Sigmoid colon (tissue), 6 donors: ENCODE measurements at regions not wholly inside any gene's neighbourhood (a gene's known extent, or its start where the extent isn't known, plus 50 kb on each side); places are given as distances from the start of the nearest gene placed in this dataset.
"Not testable (repeated sequence)": the region's sequence is repeated elsewhere in the genome, so short reads cannot be mapped to it uniquely, and the experiment has no call there.

Source experiments
- DNase-seq: peaks from one replicate; pipeline ENCODE4 v3.0.0-alpha.2; 2019
- H3K27ac ChIP-seq, 4 donors: fragments of 200-600 bp; sonication (generic); one replicate each; pipeline ENCODE4 v1.5.1; 2016 to 2019; ENCODE audit warnings: mild to moderate bottlenecking in 1 of 4
- H3K27me3 ChIP-seq, 3 donors: fragments of 200-600 bp; sonication (generic); one replicate each; pipeline ENCODE4 v1.5.1; 2019; ENCODE audit warnings: mild to moderate bottlenecking in 1 of 3
- H3K36me3 ChIP-seq, 4 donors: fragments of 200-600 bp; sonication (generic); one replicate each; pipeline ENCODE4 v1.5.1; 2016 to 2019
- H3K4me1 ChIP-seq, 4 donors: fragments of 200-600 bp; sonication (generic); one replicate each; pipeline ENCODE4 v1.5.1; 2017 to 2019
- H3K4me3 ChIP-seq, 4 donors: fragments of 200-600 bp; sonication (generic); one replicate each; pipeline ENCODE4 v1.5.1; 2017 to 2019; ENCODE audit warnings: mild to moderate bottlenecking in 2 of 4, moderate library complexity in 1 of 4
- H3K9me3 ChIP-seq, 4 donors: fragments of 200-600 bp in 3 of 4; sonication (generic) in 3 of 4; one replicate each; pipeline versions ENCODE4 v1.5.1 to v1.6.1; 2013 to 2019
- EP300 ChIP-seq, 4 donors: sonication (generic); formaldehyde crosslinking; IDR thresholded peaks; one replicate each; pipeline ENCODE4 v1.6.1; 2017; ENCODE audit warnings: antibody characterized with exemption in 4 of 4
- POLR2A ChIP-seq, 2 donors: fragments of 450-650 bp; IDR thresholded peaks; one replicate each; pipeline ENCODE4 v1.6.1; 2016; ENCODE audit warnings: antibody characterized with exemption in 2 of 2, mild to moderate bottlenecking in 2 of 2, moderate library complexity in 2 of 2
- POLR2AphosphoS5 ChIP-seq, 4 donors: sonication (generic); formaldehyde crosslinking; IDR thresholded peaks; one replicate each; pipeline ENCODE4 v1.6.1; 2017; ENCODE audit warnings: antibody characterized with exemption in 4 of 4
- WGBS, 2 donors: extraction: QIAGEN DNeasy Blood & Tissue Kit; methylation state at CpG; one replicate each; pipeline ENCODE4 v1.1.7; 2013; 5-methylcytosine and 5-hydroxymethylcytosine counted together
- intact Hi-C: fragments of 100-400 bp; cut with DNase I; formaldehyde crosslinking; loops from one replicate; pipeline ENCODE4 v1.15.1; 2023
- TF ChIP-seq, protein P1 (sequence below), 4 experiments: fragments of 450-650 bp in 3 of 4; fragments of 200-600 bp in 1 of 4; IDR thresholded peaks; one replicate each; pipeline ENCODE4 v1.5.1; 2016 to 2019; ENCODE audit warnings: antibody characterized with exemption in 4 of 4, mild to moderate bottlenecking in 3 of 4, moderate library complexity in 2 of 4
- donor health status: healthy with polysubstance abuse.
- donor health status: healthy.

DNA sequence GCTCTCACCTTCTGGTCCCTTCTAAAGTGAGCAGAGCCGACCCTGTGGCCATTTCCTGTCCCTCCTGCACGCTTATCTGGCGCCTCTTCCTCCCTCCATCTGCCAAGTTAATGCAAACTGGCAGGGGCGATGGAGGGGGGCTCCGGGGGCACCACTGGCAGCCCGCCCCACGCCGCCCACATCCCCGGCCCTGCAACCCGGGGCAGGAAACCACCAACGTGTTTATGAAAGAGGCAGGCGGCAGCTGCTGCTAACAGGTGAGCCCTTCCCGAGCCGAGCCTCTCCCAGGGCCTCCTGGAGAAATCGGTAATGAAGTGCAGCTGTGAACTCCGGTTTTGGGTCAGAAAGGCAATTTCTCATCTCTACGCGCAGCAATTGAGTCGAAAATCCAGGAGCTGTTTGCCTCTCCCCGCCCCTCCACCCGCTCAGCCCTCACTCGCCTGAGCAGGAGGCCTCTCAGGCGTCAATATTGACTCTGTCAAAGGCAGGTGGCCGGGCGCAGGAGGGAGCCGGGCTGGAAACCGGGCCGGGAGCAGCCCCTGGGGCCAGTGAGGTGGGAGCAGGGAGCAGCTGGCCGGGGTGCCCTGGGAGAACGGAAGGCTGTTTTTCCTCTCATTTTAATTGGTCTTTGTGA is 164.4 kb upstream of the GSE1 start:
- intact Hi-C loops, result no loop called here
- H3K9me3 ChIP-seq, result no peaks in the 10 kb centered on the region
- no peak overlapping the region for H3K4me3 ChIP-seq
- H3K4me1 ChIP-seq, result peaks cover 0 to 55% (median 39%) of the 10 kb centered on the region in 4 donors
- H3K27ac ChIP-seq, result peak overlapping the region in 3 of 4 donors; percentile 65 to 75 (median 68)
- H3K36me3 ChIP-seq, result no peaks in the 10 kb centered on the region
- 7 to 23% methylated on average over 30 of the region's 30 CpGs for WGBS, 2 donors
- no peaks in the 10 kb centered on the region for H3K27me3 ChIP-seq
- TF ChIP-seq POLR2A (IDR thresholded peaks at IDR 0.05), result no peak
- TF ChIP-seq, protein P1, sequence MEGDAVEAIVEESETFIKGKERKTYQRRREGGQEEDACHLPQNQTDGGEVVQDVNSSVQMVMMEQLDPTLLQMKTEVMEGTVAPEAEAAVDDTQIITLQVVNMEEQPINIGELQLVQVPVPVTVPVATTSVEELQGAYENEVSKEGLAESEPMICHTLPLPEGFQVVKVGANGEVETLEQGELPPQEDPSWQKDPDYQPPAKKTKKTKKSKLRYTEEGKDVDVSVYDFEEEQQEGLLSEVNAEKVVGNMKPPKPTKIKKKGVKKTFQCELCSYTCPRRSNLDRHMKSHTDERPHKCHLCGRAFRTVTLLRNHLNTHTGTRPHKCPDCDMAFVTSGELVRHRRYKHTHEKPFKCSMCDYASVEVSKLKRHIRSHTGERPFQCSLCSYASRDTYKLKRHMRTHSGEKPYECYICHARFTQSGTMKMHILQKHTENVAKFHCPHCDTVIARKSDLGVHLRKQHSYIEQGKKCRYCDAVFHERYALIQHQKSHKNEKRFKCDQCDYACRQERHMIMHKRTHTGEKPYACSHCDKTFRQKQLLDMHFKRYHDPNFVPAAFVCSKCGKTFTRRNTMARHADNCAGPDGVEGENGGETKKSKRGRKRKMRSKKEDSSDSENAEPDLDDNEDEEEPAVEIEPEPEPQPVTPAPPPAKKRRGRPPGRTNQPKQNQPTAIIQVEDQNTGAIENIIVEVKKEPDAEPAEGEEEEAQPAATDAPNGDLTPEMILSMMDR (IDR thresholded peaks at IDR 0.05), result no peak
- TF ChIP-seq EP300 (IDR thresholded peaks at IDR 0.05), result no peak
- no peak for TF ChIP-seq POLR2AphosphoS5 (IDR thresholded peaks at IDR 0.05)
- no peak for DNase-seq

- H3K36me3 ChIP-seq, result no peaks in the 10 kb centered on the region
- TF ChIP-seq POLR2A (IDR thresholded peaks at IDR 0.05) (no peak), POLR2AphosphoS5 (IDR thresholded peaks at IDR 0.05) (peak in 2 of 4 donors; percentile 16 to 48)
- peak overlapping the region in 3 of 4 donors; percentile 65 to 75 (median 68) for H3K27ac ChIP-seq
- no peaks in the 10 kb centered on the region for H3K9me3 ChIP-seq
- H3K4me1 ChIP-seq, result peaks cover 0 to 55% (median 38%) of the 10 kb centered on the region in 4 donors
- DNase-seq, result no peak
- H3K27me3 ChIP-seq, result no peaks in the 10 kb centered on the region
- 24 to 54% methylated on average over 20 of the region's 20 CpGs for WGBS, 2 donors
- H3K4me3 ChIP-seq, result no peak overlapping the region
- intact Hi-C loops, result no loop called here
Observed at GRCh38 chr16:85449191-85449884, 163.8 kb upstream of the GSE1 start.

- DNase-seq, result no peak
- Histone ChIP-seq H3K4me1 (peaks cover 0 to 53% (median 34%) of the 10 kb centered on the region in 4 donors), H3K9me3 (no peaks in the 10 kb centered on the region), H3K27ac (peak overlapping the region in 2 of 4 donors; percentile 68 to 75), H3K4me3 (no peak overlapping the region), H3K27me3 (no peaks in the 10 kb centered on the region), H3K36me3 (no peaks in the 10 kb centered on the region)
- intact Hi-C loops, result no loop called here
- 62 to 79% methylated on average over 7 of the region's 7 CpGs for WGBS, 2 donors
- TF ChIP-seq, protein P1 (IDR thresholded peaks at IDR 0.05), result no peak
- no peak for TF ChIP-seq POLR2AphosphoS5 (IDR thresholded peaks at IDR 0.05)
- TF ChIP-seq EP300 (IDR thresholded peaks at IDR 0.05), result no peak
- no peak for TF ChIP-seq POLR2A (IDR thresholded peaks at IDR 0.05)
Observed at GRCh38 chr16:85449885-85450245, 163.3 kb upstream of the GSE1 start.

GRCh38 chr16:85451142-85451541 is 162.0 kb upstream of the GSE1 start:
- DNase-seq, H3K9me3 ChIP-seq, H3K36me3 ChIP-seq, H3K4me3 ChIP-seq, intact Hi-C loops, H3K27ac ChIP-seq, H3K27me3 ChIP-seq: not testable (repeated sequence)
- peaks cover 0 to 41% (median 21%) of the 10 kb centered on the region in 4 donors for H3K4me1 ChIP-seq
- 83 to 87% methylated on average over 9 of the region's 11 CpGs for WGBS, 2 donors

DNA sequence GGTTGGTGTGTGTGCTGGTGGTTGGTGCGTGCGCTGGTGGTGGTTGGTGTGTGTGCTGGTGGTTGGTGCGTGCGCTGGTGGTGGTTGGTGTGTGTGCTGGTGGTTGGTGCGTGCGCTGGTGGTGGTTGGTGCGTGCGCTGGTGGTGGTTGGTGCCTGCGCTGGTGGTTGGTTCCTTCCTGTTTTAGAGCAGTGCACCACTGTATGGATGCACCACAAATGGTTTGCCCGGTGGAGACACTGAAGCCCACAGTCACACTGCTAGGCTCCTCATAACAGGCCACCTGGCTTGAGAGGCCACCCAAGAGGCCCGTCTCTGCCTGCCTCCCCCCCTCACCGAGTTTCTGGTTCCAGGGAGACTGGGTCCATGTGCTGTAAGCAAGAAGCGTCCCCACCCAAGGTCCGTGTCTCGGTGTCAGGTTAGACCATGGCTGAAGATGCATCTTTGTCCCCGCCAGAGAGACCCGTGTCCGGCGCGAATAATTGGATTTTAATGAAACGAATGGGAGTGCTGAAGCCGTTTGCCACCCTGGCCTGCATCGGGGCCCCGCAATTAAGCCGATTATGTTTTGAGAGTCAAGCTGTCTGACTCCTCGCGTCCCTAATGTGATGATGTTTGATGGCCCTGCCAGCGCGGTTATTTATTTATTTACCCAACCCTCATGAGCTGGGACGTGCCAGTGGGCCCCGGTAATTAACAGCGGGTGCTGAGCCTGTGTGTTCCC is 161.3 kb upstream of the GSE1 start:
- H3K36me3 ChIP-seq, result no peaks in the 10 kb centered on the region
- no peak overlapping the region for H3K27ac ChIP-seq
- H3K9me3 ChIP-seq, result no peaks in the 10 kb centered on the region
- H3K4me1 ChIP-seq, result peaks cover 0 to 34% (median 16%) of the 10 kb centered on the region in 4 donors
- no peak overlapping the region for H3K4me3 ChIP-seq
- TF ChIP-seq POLR2AphosphoS5 (IDR thresholded peaks at IDR 0.05) (no peak), POLR2A (IDR thresholded peaks at IDR 0.05) (no peak), EP300 (IDR thresholded peaks at IDR 0.05) (no peak)
- TF ChIP-seq, protein P1 (IDR thresholded peaks at IDR 0.05), result no peak
- WGBS, 2 donors, result 48 to 71% methylated on average over 28 of the region's 32 CpGs
- intact Hi-C loops, result no loop called here
- H3K27me3 ChIP-seq, result no peaks in the 10 kb centered on the region
- DNase-seq, result no peak
